ENCODE measurements at regions not wholly inside any gene's neighbourhood (a gene's known extent, or its start where the extent isn't known, plus 50 kb on each side); places are given as distances from the start of the nearest gene placed in this dataset.

- no peak overlapping the region for H3K4me3 ChIP-seq (ENCODE audit: low read depth, low read length)
- ChIA-PET CTCF (no interaction called here), POLR2A (no interaction called here)
- no peak for DNase-seq (ENCODE audit: low read depth, low spot score)
- TF ChIP-seq CTCF (IDR thresholded peaks at IDR 0.05; ENCODE audit: insufficient read depth, low read length, missing control alignments) = no peak
Observed at GRCh38 chr16:77117707-77118106, 73.3 kb upstream of the MON1B start.

- no peak overlapping the region for H3K4me3 ChIP-seq (ENCODE audit: low read depth, low read length)
- CTCF ChIA-PET = no interaction called here
- POLR2A ChIA-PET = no interaction called here
- TF ChIP-seq CTCF (IDR thresholded peaks at IDR 0.05; ENCODE audit: insufficient read depth, low read length, missing control alignments) = no peak
- no peak for DNase-seq (ENCODE audit: low read depth, low spot score)
Observed at GRCh38 chr16:77131398-77131797, 59.6 kb upstream of the MON1B start.

- H3K4me3 ChIP-seq (ENCODE audit: low read depth, low read length) = no peak overlapping the region
- no peak for DNase-seq (ENCODE audit: low read depth, low spot score)
- CTCF ChIA-PET = no interaction called here
- TF ChIP-seq CTCF (IDR thresholded peaks at IDR 0.05; ENCODE audit: insufficient read depth, low read length, missing control alignments) = no peak
- POLR2A ChIA-PET = no interaction called here
Observed at GRCh38 chr16:77132051-77132618, 58.9 kb upstream of the MON1B start.

- ChIA-PET CTCF (no interaction called here), POLR2A (no interaction called here)
- no peak overlapping the region for H3K4me3 ChIP-seq (ENCODE audit: low read depth, low read length)
- TF ChIP-seq CTCF (IDR thresholded peaks at IDR 0.05; ENCODE audit: insufficient read depth, low read length, missing control alignments) = no peak
- no peak for DNase-seq (ENCODE audit: low read depth, low spot score)
Observed at GRCh38 chr16:77133706-77134105, 57.3 kb upstream of the MON1B start.

- ChIA-PET POLR2A (no interaction called here), CTCF (no interaction called here)
- H3K4me3 ChIP-seq (ENCODE audit: low read depth, low read length) = no peak overlapping the region
- DNase-seq (ENCODE audit: low read depth, low spot score) = no peak
- no peak for TF ChIP-seq CTCF (IDR thresholded peaks at IDR 0.05; ENCODE audit: insufficient read depth, low read length, missing control alignments)
Observed at GRCh38 chr16:77137045-77137444, 53.9 kb upstream of the MON1B start.
